Esophagus muscularis mucosa (tissue), 3 donors: ENCODE measurements at regions not wholly inside any gene's neighbourhood (a gene's known extent, or its start where the extent isn't known, plus 50 kb on each side); places are given as distances from the start of the nearest gene placed in this dataset.

Source experiments
- CTCF ChIP-seq, 3 experiments: fragments of 200-600 bp in 2 of 3; fragments of 450-650 bp in 1 of 3; sonication (generic) in 2 of 3; IDR thresholded peaks; one replicate each; pipeline ENCODE4 v1.5.1; 2017 to 2019; ENCODE audit warnings: antibody characterized with exemption in 3 of 3, mild to moderate bottlenecking in 2 of 3, moderate library complexity in 1 of 3
- POLR2A ChIP-seq: fragments of 450-650 bp; IDR thresholded peaks from one replicate; pipeline ENCODE4 v1.6.1; 2017; ENCODE audit warnings: antibody characterized with exemption, moderate library complexity, mild to moderate bottlenecking, low read depth
- POLR2AphosphoS5 ChIP-seq, 2 donors: sonication (generic); formaldehyde crosslinking; IDR thresholded peaks; one replicate each; pipeline ENCODE4 v1.6.1; 2017; ENCODE audit warnings: antibody characterized with exemption in 2 of 2

GRCh38 chr5:124227914-124228313 lies 518.5 kb downstream of the ZNF608 start:
- TF ChIP-seq CTCF (IDR thresholded peaks at IDR 0.05) (no peak), POLR2AphosphoS5 (IDR thresholded peaks at IDR 0.05) (no peak), POLR2A (no peak)
